NCI-H2029 (cell line): ENCODE measurements at regions not wholly inside any gene's neighbourhood (a gene's known extent, or its start where the extent isn't known, plus 50 kb on each side); places are given as distances from the start of the nearest gene placed in this dataset.
"Not testable (repeated sequence)": the region's sequence is repeated elsewhere in the genome, so short reads cannot be mapped to it uniquely, and the experiment has no call there.

Experiments used
- DNase-seq: peaks from one replicate; lab custom pipeline; 2025; lab: John Stamatoyannopoulos, UW

GRCh38 chr12:38159591-38160317 lies 156.8 kb upstream of the ALG10B start:
- no peak for DNase-seq

GRCh38 chr12:38160318-38161122 lies 156.1 kb upstream of the ALG10B start:
- DNase-seq, result no peak

DNA sequence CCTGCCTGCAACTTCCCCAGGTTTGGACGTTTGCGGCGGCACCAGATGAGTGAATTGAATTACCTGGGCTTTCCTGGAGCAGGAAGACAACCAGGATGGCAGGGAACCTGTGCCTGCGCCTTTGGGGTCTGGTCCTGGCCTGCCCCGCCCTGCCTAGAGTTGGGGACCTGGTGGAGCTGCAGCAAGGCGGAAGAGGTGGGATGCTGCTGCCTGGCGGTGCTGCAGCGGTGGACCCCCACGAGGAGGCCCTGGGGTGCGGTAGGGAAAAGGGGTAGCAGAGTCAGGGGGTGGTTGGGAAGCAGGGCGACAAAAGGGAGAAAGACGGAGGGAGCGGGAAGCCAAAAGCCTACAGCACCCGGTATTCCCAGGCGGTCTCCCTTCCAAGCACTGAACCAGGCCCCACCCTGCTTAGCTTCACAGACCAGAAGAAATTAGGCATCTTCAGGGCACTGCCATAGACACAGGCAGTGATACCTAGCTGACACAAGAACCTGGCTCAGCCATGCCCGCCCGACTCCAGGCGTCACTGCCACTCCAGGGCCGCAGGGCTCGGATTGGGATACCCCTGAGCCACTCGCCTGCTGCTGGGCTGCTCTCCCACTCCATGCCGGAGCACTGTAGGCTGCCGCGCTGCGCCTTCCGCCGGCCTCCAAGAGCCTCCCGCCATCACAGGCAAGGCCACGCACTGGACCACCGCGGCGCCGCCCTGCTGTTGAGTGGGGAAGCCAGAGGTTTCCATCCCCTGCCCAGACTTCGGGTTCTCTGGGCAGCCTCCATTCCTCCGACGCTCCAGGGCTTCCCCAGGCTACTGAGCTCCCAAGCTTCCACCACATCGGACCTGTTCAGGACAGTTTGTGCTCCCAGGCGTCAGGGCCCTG lies 155.2 kb upstream of the ALG10B start:
- no peak for DNase-seq

DNA sequence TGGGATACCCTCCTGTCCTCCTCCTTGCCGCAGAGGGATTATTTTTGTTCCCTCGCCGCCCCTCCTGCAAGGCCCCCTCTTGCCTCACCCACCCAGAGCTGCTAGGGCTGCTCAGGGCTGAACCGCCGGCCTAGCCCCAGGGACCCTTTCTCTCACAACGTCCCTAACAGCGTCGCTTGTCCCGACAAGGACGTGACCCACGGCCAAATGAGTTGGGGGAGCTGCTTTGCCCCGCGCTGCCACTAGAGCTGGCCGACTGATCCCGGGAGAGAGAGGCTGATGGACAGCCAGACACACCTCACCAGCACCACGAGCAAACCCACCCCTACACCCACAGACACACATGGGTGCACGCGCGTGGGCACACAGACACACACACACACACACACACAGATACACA lies 154.6 kb upstream of the ALG10B start:
- no peak for DNase-seq

DNA sequence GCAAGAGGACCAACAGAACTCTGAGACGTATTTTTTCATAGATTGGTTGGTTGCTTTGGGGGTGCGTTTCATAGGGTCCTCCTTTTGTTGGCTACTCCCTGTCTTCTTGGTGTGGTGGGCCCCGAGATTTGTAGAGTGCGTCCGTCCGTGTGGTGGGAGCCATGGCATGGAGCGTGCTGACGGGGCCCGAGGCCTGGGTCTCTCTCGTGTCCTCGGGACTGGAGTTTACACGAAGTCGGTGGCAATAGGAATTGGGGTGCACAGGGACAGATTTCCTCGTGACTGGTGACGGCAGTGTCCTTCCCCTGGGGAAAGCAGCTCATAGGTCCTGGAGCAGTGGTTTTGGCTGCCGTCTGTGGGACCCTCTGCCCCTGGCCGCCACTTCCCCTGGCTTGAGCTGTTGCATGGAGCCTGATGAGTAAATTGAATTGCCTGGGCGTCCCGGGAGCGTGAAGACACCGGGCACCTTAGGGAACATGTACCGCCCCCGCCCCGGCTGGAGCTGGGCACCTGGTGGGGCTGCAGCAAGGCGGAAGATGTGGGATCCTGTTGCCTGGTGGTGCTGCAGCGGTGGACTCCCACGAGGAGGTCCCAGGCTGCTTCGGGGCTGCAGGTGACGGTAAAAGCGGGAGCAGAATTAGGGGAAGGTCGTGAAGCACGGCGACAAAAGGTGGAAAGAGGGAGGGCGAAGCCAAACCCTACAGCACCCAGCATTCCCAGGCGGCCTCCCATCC lies 153.7 kb upstream of the ALG10B start:
- DNase-seq, result no peak

- no peak for DNase-seq
Measured at GRCh38 chr12:38163442-38163801, 153.2 kb upstream of the ALG10B start.

DNA sequence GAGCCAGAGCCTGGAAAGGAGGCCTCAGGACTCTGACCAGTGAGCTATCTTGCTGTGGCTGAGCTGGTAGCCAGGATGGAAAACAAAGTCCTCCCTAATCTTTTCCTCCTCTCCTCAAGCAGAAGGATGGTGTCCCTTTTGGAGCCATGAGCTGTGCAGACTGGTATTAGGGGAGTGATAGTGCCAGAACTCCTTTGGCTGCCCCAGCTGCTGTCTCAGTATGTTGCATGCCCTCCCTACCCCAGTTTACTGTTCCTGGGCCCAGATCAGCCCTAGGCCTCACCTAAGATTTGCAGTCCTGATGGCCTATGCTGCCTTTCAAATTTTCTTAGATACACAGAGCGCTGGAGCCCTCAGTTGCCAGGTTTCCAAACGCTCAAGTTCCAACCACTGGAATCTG lies 150.3 kb upstream of the ALG10B start:
- DNase-seq, result no peak

DNA sequence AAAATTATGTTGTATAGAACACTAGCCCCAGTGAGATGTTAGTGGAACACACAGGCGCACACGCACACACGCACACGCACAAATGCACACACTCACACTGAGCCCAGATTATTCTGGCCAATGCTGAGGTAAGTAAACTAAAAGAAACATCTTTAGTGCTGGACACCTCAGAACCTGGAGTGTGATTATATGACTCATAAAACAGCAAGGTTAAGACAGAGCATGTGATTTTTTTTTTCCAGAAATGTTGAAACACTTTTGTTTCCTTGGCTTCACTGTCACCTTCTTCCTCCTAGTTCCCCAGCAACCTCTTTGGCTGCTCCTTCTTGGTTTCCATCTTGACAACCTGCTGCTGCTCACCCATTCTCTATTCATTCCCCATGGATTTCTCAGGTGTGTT lies 141.0 kb upstream of the ALG10B start:
- no peak for DNase-seq

DNA sequence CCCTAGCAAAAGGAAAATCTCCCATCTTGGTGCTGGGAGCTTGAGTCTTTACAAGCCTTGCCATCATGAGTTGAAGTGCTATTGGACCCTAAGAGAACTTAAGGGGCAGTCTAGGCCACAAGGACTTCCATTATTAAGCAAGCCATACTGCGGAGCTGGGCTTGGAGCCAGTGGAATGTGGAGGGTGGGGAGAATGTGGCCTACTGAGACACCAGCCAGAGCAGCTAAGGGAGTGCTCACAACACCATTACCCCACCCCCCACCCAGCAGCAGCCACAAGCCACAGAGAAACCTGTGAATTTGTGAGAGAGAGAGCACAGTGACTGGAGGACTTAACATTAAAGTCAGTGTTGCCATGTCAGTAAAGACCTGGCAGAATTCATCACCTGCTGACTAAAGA lies 133.0 kb upstream of the ALG10B start:
- not testable (repeated sequence) for DNase-seq

DNA sequence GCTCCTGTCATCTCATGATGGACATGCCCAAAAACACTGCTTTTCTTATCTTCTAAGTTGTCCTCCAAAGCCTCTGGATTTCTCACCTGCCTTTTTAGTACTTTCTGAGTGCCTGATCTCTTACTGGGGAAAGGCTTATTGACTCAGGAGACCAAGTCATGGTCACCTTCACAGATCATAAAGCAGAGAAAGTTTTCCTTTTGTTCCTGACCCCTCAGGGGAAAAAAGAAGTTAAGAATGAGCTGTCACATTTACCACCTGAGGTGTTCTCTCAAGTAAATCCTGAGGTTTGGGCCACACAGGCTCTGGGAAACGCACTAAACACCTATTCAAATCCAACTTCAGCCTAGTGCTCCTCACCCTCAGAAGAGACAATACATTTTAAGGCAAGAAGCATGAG lies 119.3 kb upstream of the ALG10B start:
- not testable (repeated sequence) for DNase-seq

DNA sequence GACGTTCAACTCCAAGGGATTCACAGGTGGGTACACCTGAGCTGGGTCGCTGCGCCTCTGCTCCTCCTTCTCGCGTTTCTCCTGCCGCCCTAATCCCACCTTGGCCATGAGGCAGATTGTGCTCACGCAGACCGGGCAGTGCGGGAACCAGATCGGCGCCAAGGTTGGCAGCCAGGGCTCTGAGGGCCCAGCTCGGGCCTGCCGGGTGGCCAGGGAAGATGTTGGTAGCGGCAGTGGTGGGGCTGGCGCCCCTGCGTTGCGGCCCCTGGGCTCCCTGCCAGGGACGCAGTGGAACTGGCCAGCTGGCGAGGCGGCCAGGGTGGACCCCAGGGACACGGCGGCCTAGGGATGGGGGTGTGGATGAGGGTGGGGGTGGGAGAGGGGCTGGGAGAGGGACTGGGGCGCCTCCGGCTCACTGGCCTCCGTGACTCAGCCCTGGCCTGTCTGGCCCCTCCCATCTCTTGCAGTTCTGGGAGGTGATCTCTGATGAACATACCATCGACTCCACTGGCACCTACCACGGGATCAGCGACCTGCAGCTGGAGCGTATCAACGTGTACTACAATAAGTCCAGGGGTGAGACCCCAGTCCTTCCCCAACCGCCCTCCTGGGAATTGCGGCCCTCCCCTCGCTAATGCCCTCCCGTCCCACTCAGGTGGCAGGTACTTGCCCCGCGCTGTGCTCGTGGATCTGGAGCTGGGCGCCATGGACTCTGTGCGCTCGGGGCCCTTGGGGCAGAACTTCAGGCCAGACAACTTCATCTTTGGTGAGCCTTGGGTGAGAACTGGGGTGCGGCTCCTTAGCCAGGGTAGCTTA lies 114.9 kb upstream of the ALG10B start:
- no peak for DNase-seq

DNA sequence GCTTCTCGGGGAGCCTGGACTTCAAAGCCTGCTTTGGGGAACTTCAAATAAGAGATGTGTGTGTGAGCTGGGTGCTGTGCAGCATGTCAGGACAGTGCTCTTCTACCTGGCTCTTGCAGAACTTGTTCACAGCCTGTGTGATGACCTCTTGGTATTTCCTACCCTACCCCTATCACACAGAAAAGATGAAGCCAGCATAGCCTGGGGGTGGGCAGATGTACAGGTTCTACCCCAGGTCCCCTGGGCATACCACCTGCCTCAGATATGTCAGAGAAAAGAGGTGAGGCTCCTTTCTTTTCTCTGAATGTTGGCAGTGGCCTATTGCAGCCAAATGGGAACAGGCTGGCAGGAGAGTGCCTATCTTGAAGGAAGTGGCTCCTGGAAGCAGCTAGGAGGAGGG lies 111.7 kb upstream of the ALG10B start:
- DNase-seq, result no peak

- no peak for DNase-seq
Measured at GRCh38 chr12:38222011-38222410, 94.6 kb upstream of the ALG10B start.

GRCh38 chr12:38238328-38238727 lies 78.2 kb upstream of the ALG10B start:
- DNase-seq, result not testable (repeated sequence)

DNA sequence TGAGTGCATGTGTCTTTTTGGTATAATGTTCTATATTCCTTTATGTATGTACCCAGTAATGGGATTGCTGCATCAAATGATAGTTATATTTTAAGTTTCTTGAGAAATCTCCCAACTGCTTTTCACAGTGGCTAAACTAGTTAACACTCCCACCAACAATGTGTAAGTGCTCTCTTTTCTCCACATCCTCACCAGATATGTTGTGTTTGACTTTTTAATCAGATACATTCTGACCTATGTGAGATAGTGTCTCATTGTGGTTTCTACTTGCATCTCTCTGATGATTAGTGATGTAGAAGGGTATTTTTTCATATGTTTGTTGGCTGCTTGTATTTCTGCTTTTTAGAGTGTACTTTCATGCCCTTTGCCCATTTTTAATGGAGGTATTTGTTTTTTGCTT lies 62.8 kb upstream of the ALG10B start:
- DNase-seq, result no peak

- no peak for DNase-seq
Measured at GRCh38 chr12:38258411-38258810, 58.2 kb upstream of the ALG10B start.
